Activated effector memory CD4-positive, alpha-beta T cell treated with anti-CD3 and anti-CD28 coated beads, Interleukin-2, amount 50 U/mL, for 16 hours (primary cell): ENCODE measurements at regions not wholly inside any gene's neighbourhood (a gene's known extent, or its start where the extent isn't known, plus 50 kb on each side); places are given as distances from the start of the nearest gene placed in this dataset.
"Not testable (repeated sequence)": the region's sequence is repeated elsewhere in the genome, so short reads cannot be mapped to it uniquely, and the experiment has no call there.

Experiments
- DNase-seq: peaks from one replicate; pipeline ENCODE4 v3.0.0-alpha.2; 2020

- no peak for DNase-seq
These were observed 553.0 kb downstream of the JRKL start for GRCh38 chr11:96942855-96943254.

- DNase-seq, result no peak
These were observed 554.2 kb downstream of the JRKL start for GRCh38 chr11:96943970-96944369.

GRCh38 chr11:96948066-96948465 lies 558.3 kb downstream of the JRKL start:
- no peak for DNase-seq

GRCh38 chr11:96949464-96949863 lies 559.7 kb downstream of the JRKL start:
- no peak for DNase-seq

DNA sequence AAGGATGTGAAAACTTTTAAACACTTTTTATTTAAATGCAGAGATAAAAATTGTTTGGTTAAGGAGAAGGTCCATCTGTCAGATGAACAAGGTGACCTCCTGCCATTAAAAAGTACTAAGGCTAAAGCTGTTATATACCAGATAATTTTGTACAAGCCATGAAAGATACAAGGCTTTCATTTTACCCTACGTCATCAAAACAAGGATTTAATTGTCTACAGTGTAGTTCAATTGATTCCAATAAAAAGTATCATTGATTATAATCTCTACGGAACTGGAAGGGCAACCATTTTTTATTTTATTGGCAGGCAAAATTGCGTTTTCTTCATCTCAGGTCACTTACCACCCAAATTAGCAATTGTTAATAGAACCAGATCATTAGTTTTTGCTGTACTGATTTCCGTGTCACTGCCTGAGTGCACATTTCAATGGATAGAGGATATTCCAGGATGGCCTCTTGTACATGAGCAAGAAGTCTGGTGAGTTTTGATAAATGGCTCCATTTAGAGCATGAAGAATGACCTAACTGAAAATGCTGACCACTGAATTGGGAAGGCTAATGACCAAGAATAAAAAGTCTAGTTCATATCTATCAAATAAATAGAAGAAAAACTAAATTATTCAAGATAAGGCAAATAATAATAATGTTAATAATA lies 564.9 kb downstream of the JRKL start:
- DNase-seq, result no peak

DNA sequence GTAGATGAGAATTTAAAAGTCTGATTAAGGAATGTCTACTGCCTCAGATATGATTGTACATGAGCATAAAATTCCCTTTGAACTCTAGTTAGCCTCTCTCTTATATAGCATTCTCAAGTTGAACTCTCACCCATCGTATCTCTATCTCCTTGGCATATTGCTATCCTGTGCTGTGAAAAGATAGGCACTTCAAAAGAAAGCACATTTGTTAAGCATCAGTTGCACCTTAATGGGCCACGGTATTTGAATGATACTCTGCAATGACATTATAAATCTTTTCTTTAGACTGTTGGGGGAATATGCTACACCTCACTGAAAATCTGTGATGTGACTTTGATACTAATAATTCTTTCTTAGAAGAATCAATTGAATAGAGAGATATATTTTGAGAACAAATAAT lies 570.7 kb downstream of the JRKL start:
- DNase-seq, result no peak

GRCh38 chr11:96960926-96961325 lies 571.1 kb downstream of the JRKL start:
- no peak for DNase-seq

- no peak for DNase-seq
These were observed 572.1 kb downstream of the JRKL start for GRCh38 chr11:96961931-96962330.

- DNase-seq, result no peak
These were observed 573.6 kb downstream of the JRKL start for GRCh38 chr11:96963375-96963774.

- DNase-seq, result no peak
These were observed 574.8 kb downstream of the JRKL start for GRCh38 chr11:96964661-96965060.

DNA sequence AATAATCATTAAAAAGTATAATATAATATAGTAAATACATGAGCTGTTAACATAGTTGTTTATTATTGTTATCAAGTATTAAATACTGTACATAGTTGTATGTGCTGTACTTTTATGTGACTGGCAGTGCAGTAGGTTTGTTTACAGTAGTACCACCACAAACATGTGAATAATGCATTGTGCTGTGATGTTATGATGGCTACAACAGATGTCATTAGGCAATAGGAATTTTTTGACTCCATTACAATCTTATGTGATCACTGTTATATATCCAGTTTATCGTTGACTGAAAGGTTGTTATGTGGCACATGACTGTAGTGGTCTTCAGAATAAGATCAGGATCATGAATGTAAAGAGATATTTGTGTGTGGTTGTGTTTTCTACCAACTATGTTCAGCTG lies 577.8 kb downstream of the JRKL start:
- no peak for DNase-seq

- no peak for DNase-seq
These were observed 579.4 kb downstream of the JRKL start for GRCh38 chr11:96969251-96969650.

DNA sequence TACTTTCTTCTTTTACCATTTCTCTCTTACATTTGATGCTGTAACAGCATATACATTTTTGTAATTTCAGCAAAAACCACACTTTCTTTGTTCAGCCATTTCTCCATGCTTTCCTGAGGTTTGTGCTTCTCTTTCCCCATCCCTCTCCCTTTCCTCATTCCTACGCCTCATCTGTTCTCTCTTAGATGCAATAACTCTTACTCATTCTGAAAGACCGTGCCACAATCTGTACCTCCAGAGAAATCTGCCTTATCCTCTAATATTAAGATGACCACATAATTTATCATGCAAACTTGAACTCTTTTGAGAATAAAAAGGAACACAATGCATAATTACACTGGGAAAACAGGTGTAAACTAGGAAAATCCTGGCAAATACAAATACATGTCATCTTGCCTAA lies 588.9 kb downstream of the JRKL start:
- no peak for DNase-seq

GRCh38 chr11:96986516-96986915 lies 596.7 kb downstream of the JRKL start:
- DNase-seq, result no peak

DNA sequence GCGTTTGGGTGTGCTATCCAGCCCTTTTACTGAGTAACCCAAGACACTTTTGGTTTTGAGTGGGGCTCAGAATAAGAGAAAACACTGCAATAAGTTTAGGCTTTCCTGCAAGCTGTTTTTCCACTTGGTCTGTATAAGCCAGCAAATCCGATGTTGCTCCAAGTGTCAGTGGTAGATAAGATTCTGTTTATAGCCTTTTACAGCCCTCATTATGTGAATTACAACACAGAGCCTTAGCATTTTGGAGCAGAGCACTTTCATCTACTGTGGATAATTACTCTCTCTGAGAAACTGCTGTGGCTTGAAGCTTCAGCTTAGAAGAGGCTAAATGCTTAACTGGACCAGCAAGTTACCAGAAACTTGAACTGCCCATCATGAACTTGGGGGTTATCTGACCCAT lies 601.1 kb downstream of the JRKL start:
- DNase-seq, result no peak

- no peak for DNase-seq
These were observed 610.7 kb downstream of the JRKL start for GRCh38 chr11:97000481-97000880.

DNA sequence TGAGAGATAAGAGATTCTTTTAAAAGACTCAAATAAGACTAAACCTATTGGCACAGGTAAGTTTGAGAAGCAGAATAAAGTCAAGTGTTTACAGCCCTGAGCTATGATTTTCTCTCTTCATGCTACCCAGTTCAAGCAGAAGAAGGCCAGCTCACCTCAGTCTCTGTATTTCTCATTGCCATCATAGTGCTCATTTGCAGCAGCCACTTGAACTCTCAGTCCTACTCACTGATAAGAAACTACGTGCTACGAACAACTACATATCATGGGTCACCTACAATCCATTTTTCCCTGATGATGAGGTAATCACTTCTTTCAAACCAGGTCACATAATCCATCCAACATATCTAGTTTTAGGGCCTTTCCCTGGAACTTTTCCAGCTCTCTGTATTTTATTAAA lies 617.5 kb downstream of the JRKL start:
- no peak for DNase-seq

- no peak for DNase-seq
These were observed 619.8 kb downstream of the JRKL start for GRCh38 chr11:97009613-97010012.

- not testable (repeated sequence) for DNase-seq
These were observed 621.2 kb downstream of the JRKL start for GRCh38 chr11:97010997-97011396.

GRCh38 chr11:97015327-97015726 lies 625.5 kb downstream of the JRKL start:
- no peak for DNase-seq

DNA sequence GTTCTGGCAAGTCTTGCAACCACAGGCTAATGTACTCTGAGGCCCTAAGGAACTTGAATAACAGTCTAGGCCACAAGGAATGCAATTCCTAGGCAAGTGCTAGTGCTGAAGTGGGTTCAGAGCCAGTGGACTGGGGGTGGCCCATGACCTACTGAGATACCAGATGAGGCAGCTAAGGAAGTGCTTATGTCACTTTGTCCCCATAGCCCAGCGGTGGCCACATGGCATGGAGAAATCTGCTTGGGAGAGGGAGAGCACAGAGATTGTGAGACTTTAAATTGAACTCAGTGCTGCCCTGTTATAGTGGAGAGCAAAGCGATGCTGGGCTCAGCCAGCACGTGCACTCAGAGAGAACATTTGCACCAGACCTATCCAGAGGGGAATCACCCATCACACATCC lies 629.5 kb downstream of the JRKL start:
- no peak for DNase-seq

DNA sequence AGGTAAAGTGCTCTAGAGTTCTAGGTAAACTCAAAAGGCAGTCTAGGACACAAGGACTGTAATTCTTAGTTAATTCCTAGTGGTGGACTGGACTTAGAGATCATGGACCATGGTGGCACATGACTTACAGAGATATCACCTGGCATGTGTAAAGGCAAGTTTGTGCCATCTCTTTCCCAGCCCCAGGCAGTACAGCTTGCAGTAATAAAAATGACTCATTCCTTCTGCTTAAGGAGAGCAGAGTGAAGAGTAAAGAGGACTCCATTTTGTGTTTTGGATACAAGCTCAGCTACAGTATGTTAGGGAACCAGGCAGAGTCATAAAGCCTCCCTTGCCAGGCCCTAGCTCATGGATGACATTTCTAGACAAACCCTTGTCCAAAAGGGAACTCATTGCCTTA lies 629.9 kb downstream of the JRKL start:
- no peak for DNase-seq

- no peak for DNase-seq
These were observed 633.1 kb downstream of the JRKL start for GRCh38 chr11:97022955-97023354.

GRCh38 chr11:97028836-97029406 lies 639.1 kb downstream of the JRKL start:
- DNase-seq, result no peak

GRCh38 chr11:97033178-97033577 lies 643.4 kb downstream of the JRKL start:
- no peak for DNase-seq
